Fibroblast of lung (primary cell): ENCODE measurements at regions not wholly inside any gene's neighbourhood (a gene's known extent, or its start where the extent isn't known, plus 50 kb on each side); places are given as distances from the start of the nearest gene placed in this dataset.

Source experiments
- DNase-seq, 2 donors: peaks; one replicate each; pipeline versions ENCODE4 v3.0.0 to v3.0.0-alpha.2; 2010; ENCODE audit warnings: low read depth in 2 of 2
- H2AFZ ChIP-seq: 2 replicates; pipeline ENCODE4 v1.5.1; 2012; ENCODE audit warnings: low read length, control low read depth, inconsistent platforms
- H3K27ac ChIP-seq: 2 replicates; pipeline ENCODE4 v1.5.1; 2011; ENCODE audit warnings: low read length, control low read depth; ENCODE audit not compliant: insufficient read depth
- H3K27me3 ChIP-seq: 2 replicates; pipeline ENCODE4 v1.5.1; 2011; ENCODE audit warnings: mild to moderate bottlenecking, low read length; ENCODE audit not compliant: control insufficient read depth, insufficient read depth
- H3K36me3 ChIP-seq: 2 replicates; pipeline ENCODE4 v1.5.1; 2011; ENCODE audit warnings: low read length; ENCODE audit not compliant: control insufficient read depth, insufficient read depth
- H3K4me1 ChIP-seq: 2 replicates; pipeline ENCODE4 v1.5.1; 2011; ENCODE audit warnings: low read length; ENCODE audit not compliant: control insufficient read depth, insufficient read depth; ENCODE audit errors: extremely low read depth
- H3K4me2 ChIP-seq: 2 replicates; pipeline ENCODE4 v1.5.1; 2011; ENCODE audit warnings: low read length, control low read depth; ENCODE audit not compliant: insufficient read depth; ENCODE audit errors: extremely low read depth
- H3K4me3 ChIP-seq, 4 experiments: fragments of 200-600 bp in 1 of 4; sonication (generic) in 1 of 4; replicated peaks in 1 of 4; 2 replicates each; pipeline ENCODE4 v1.5.1; 2011 to 2016; ENCODE audit warnings: low read length in 4 of 4, low read depth in 3 of 4, mild to moderate bottlenecking in 3 of 4, control low read depth in 2 of 4, inconsistent platforms in 1 of 4, mixed read lengths in 1 of 4; ENCODE audit not compliant: insufficient read depth in 1 of 4; ENCODE audit errors: control extremely low read depth in 1 of 4
- H3K79me2 ChIP-seq: 2 replicates; pipeline ENCODE4 v1.5.1; 2012; ENCODE audit warnings: mild to moderate bottlenecking, low read length, inconsistent platforms; ENCODE audit not compliant: control insufficient read depth, insufficient read depth
- H3K9ac ChIP-seq: 2 replicates; pipeline ENCODE4 v1.5.1; 2011; ENCODE audit warnings: mild to moderate bottlenecking, low read length, control low read depth; ENCODE audit not compliant: insufficient read depth
- H3K9me3 ChIP-seq: 2 replicates; pipeline ENCODE4 v1.5.1; 2012; ENCODE audit warnings: low read depth, low read length; ENCODE audit not compliant: control insufficient read depth, insufficient read depth
- H4K20me1 ChIP-seq: 2 replicates; pipeline ENCODE4 v1.5.1; 2011; ENCODE audit warnings: low read length; ENCODE audit not compliant: control insufficient read depth, insufficient read depth; ENCODE audit errors: extremely low read depth
- EZH2 ChIP-seq: IDR thresholded peaks from 2 replicates; pipeline ENCODE4 v1.5.1; 2012; ENCODE audit warnings: low read length, control low read depth, mild to moderate bottlenecking; ENCODE audit errors: missing control alignments
- TF ChIP-seq, protein P1 (sequence below), 2 donors: IDR thresholded peaks in 1 of 2; conservative IDR thresholded peaks in 1 of 2; 1 replicate in 1 of 2; 2 replicates in 1 of 2; pipeline ENCODE4 v1.5.1; 2011 to 2012; ENCODE audit warnings: low read length in 2 of 2, control low read depth in 1 of 2, inconsistent platforms in 1 of 2, low read depth in 1 of 2, mild to moderate bottlenecking in 1 of 2

DNA sequence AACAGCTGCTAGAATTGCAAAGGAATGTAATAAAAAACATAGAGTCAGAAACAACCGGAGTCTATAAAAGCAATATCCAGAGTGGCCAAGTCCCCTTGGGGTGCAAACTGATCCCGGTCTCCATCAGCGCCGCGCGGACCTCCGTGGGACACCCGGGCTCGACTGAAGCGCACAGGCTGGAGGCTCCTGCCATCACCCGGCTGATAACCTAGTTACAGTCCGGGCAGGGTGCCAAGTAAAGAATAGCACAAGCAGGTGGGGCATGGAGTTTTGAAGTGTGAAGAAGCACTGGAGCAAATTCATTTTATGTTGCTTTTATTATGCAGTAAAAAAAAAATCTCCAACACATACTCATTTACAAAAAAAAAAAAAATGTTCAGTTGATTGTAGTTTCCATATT is 205.1 kb upstream of the GMDS start:
- H3K4me3 ChIP-seq, result no peak overlapping the region
- peaks cover 7% of the 10 kb centered on the region for H3K27me3 ChIP-seq
- H4K20me1 ChIP-seq, result no peaks in the 10 kb centered on the region
- TF ChIP-seq, protein P1, sequence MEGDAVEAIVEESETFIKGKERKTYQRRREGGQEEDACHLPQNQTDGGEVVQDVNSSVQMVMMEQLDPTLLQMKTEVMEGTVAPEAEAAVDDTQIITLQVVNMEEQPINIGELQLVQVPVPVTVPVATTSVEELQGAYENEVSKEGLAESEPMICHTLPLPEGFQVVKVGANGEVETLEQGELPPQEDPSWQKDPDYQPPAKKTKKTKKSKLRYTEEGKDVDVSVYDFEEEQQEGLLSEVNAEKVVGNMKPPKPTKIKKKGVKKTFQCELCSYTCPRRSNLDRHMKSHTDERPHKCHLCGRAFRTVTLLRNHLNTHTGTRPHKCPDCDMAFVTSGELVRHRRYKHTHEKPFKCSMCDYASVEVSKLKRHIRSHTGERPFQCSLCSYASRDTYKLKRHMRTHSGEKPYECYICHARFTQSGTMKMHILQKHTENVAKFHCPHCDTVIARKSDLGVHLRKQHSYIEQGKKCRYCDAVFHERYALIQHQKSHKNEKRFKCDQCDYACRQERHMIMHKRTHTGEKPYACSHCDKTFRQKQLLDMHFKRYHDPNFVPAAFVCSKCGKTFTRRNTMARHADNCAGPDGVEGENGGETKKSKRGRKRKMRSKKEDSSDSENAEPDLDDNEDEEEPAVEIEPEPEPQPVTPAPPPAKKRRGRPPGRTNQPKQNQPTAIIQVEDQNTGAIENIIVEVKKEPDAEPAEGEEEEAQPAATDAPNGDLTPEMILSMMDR (conservative IDR thresholded peaks at IDR 0.05 in 1 of 2, IDR thresholded peaks at IDR 0.05 in 1 of 2; ENCODE audit: low read depth in 1 of 2, low read length in 2 of 2), result no peak
- TF ChIP-seq EZH2, result no peak
- H3K36me3 ChIP-seq, result no peaks in the 10 kb centered on the region
- H3K9ac ChIP-seq, result no peak overlapping the region
- H3K4me2 ChIP-seq, result no peak overlapping the region
- no peaks in the 10 kb centered on the region for H3K9me3 ChIP-seq
- H2AFZ ChIP-seq, result no peak overlapping the region
- H3K79me2 ChIP-seq, result no peaks in the 10 kb centered on the region
- no peak overlapping the region for H3K27ac ChIP-seq
- no peaks in the 10 kb centered on the region for H3K4me1 ChIP-seq
- DNase-seq, result no peak

DNA sequence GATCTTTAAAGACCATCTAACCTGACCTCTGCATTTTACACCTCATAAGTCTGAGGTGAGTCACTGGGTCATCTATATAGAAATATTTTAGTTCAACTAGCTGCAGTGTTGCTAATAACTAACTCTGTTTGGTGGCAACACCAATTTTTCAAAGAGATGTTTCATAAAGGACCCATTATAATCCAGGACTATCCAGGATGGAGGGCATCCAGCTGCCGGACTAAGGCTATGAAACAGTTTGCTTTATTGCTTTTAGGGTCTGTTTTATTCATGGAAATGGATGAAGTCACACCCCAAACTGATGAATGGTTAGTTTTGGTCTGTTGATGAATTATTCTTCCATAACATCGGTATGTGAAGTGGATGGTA is 204.2 kb upstream of the GMDS start:
- H3K27me3 ChIP-seq, result peaks cover 7% of the 10 kb centered on the region
- H3K4me2 ChIP-seq, result no peak overlapping the region
- no peak for TF ChIP-seq EZH2
- TF ChIP-seq, protein P1 (conservative IDR thresholded peaks at IDR 0.05 in 1 of 2, IDR thresholded peaks at IDR 0.05 in 1 of 2; ENCODE audit: low read depth in 1 of 2, low read length in 2 of 2), result no peak
- no peak overlapping the region for H3K4me3 ChIP-seq
- no peak overlapping the region for H3K27ac ChIP-seq
- no peaks in the 10 kb centered on the region for H4K20me1 ChIP-seq
- no peaks in the 10 kb centered on the region for H3K79me2 ChIP-seq
- H3K9me3 ChIP-seq, result no peaks in the 10 kb centered on the region
- no peak overlapping the region for H2AFZ ChIP-seq
- H3K36me3 ChIP-seq, result no peaks in the 10 kb centered on the region
- H3K4me1 ChIP-seq, result no peaks in the 10 kb centered on the region
- DNase-seq, result no peak
- H3K9ac ChIP-seq, result no peak overlapping the region

DNA sequence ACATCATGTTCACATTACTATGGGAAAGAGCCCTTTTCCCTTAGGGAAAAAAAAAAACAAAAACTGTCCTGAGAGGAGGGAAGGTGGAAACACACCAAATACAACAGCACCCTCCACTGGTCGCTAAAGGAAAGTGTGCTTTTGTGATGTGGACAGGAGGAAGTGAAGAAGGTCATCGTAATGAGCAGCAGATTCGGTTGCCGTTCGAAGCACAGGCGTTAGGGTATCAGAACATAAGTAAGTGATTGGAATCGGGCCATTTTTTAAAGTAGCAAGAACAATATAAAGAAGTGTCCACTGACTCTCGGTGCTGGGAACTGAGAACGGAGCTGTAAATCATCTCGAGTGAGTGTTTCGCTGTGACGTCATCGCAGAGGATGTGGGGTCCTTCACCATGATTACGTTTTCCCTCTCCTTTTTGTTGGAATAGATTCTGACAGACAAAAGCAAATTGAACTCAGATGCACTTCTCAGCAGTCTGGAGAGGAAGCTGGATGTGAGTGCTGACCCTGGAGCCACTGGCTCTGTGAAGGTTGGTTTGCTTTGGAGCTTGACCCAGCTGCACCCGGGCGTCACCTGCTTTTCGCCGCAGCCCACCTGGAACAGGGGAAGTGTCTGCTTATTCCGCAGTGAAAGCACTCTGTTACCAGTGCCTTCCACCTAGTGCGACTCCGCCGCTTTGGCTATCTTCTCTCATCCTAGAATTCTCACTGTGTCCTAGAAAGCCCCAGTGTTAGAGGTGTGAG is 203.6 kb upstream of the GMDS start:
- Histone ChIP-seq H3K27me3 (peaks cover 7% of the 10 kb centered on the region), H3K4me2 (peak overlapping the region; percentile 9), H2AFZ (no peak overlapping the region), H3K9ac (no peak overlapping the region), H3K4me3 (peak overlapping the region in 2 of 4 experiments; percentile 15 to 48), H3K36me3 (no peaks in the 10 kb centered on the region), H3K9me3 (no peaks in the 10 kb centered on the region), H3K27ac (no peak overlapping the region), H3K4me1 (no peaks in the 10 kb centered on the region), H3K79me2 (no peaks in the 10 kb centered on the region), H4K20me1 (no peaks in the 10 kb centered on the region)
- DNase-seq, result peak; percentile 70 to 88
- TF ChIP-seq, protein P1 (conservative IDR thresholded peaks at IDR 0.05 in 1 of 2, IDR thresholded peaks at IDR 0.05 in 1 of 2; ENCODE audit: low read depth in 1 of 2, low read length in 2 of 2), result peak; percentile 75 to 81
- no peak for TF ChIP-seq EZH2
